ENCODE measurements at regions not wholly inside any gene's neighbourhood (a gene's known extent, or its start where the extent isn't known, plus 50 kb on each side); places are given as distances from the start of the nearest gene placed in this dataset.

DNA sequence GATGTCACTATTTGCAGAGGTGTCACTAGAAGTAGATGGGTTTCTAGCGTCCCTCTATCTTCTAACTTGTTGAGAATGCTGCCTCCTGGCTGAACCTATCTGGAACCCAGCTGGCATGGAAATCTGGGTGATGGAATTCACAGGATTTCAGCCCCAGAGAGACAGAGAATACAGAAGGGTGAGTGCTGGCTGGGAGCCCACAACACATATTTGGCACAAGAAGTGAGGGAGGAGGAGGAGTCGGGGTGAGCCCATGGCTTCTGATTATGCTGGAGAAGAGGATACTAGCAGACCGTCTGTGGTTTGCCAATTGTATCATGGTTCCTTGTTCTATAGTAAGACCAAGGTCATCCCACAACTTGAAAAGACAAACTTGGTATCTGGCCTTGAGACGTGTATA, 557.8 kb upstream of the SALL1 start:
- no peak for DNase-seq

DNA sequence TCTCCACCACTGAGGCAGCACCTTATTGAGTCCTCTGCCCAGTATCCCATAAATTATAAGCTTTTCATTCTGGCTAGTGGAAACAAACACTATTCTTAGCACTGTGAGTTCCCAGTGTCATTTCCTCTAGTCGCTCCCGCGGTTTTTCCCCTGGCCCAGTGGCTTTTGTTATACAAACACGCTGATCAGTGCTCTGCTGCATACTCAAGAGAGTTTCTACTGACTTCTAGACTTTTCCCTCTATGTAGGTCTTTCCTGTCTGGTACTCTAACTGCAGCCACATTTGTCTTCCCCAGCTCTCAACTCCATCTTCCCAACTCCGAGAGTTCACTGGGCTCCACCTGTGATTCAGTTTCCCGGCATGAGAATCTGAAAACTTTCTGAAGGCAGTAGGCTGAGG, 556.6 kb upstream of the SALL1 start:
- no peak for DNase-seq

DNA sequence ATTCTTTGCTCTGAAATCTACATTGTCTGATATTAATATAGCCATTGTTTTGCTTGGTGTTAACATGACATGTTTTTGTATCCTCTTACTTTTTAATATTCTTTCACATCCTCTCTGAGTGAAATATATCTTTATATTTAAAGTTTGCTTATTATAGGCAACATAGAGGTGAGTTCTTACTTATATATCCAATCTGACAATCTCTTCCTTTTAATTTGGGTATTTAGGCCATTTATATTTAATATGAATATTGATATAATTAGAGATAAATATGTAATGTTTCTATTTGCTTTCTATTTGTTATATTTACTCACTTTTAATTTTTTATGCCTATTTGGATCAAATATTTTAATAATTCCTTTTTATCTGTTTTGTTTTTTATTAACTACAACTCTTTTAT, 554.1 kb upstream of the SALL1 start:
- DNase-seq = no peak

DNA sequence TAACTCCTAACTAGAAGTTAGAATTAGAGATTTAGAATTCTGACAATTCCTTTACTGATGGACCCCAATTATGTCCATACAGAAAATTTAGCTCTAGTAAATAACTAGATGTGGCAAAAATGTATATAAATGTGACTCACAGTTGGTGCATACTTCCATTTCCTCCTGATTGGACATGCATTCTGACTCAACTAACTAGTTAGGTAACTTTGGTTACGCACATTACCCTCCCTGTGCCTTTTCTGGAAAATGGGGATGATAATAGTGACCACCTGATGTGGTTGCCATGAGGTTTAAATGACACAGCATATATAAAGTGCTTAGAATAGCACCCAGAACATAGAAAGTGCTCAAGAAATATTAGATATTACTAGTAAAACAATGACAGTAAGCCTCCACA, 550.0 kb upstream of the SALL1 start:
- no peak for DNase-seq

DNA sequence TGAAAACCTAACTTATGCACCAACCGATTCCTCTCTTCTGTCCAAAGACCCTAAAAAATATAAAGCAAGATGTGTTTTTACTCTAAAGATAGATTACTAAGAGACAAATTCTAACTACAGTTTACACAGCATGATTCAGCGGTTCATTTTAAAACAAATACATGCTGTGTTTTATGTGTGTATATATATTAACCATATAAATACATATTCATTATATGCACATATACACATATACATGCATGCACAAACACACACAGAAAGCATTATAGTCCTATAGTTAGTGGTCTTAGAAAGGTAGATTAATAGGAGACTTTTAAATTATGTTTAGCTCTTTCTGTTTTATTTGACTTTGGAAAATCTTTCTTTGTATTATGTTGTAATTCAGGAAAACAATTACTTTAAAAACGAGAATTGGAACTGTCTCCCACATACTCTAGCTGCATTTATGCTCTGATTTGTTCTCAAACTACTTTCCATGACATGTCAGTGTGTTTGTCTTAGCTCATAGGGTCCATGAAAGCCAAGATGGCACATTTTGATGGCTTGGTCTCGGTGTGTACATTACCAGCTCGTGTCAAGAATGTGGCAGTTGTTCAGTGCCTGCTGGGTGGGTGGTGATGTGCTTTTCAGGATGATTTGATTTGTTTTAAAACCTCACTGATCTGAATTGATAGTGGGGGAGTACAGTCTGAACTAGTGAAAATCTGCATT, 548.8 kb upstream of the SALL1 start:
- no peak for DNase-seq

DNA sequence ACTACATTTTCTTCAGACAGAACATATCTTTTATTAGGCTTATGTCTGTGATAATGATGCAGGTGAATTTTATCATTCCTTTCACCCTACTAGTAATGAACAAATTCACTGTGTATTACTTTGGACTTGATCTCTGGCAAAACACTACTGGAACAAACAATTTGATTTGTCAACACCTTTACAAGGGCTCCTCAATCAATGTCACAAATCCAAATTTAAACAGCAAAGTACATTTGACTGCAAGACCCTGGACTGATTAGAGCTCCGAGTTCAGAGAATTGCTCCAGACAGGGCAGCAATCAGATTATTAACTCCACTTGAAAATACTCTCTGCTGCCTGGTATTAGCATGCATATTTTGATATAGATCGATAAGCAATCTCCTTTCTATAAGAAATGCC, 547.6 kb upstream of the SALL1 start:
- DNase-seq = no peak

DNA sequence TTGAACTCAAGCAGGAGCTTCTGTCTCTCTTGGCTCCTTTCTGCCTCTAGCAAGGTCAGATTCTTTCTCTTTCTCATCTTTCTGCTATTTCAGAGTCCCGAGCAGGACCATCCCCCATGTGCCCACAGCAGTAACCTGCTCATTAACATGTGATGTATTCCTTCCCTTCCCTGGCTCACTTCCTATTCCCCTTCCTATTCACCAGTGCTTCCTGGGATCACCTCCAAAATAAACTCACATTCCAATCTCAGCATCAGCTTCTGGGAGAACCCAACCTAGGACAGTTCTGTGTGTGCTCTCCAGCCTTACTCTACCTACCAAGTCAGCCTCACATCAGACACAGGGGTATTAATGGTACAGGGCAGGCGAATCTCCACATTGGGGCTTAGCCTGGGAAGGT, 546.4 kb upstream of the SALL1 start:
- DNase-seq = no peak

DNA sequence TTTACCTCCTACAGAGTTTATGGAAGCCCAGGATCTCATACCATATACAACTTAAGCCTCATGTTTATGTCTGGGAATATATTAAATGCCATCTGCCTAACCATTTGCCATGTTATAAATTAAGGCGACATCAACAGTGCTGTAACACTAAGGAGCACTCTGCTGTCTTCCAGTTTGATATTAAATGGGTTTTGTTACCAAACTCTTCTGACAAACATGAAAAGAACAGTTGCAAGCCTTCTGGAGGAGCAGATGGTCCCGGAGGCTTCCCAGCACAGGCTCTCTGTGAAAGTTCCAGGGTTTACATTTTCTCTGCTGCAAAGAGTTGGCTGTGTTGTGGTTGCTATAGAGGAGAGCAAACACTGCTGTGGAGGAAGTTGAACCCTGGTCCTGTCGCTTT, 545.3 kb upstream of the SALL1 start:
- DNase-seq = no peak

DNA sequence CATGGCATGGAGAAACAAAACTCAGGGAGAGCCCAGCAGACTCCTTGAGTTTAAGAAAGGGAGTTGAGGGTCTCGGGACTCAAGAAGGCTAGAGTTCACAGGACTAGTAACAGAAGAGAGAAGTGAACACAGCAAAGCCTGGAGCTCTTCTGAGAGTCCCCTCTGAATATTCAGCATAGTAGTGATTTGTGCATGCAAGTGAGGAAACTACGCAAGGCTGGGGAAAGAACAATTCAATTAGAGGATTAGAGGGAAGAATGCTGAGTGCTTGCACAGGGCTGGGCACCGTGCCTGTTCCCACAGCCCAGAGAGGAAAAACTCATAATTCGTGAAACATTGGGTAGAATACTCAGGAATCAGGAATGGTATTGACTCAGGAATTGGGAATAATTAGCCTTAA, 540.0 kb upstream of the SALL1 start:
- no peak for DNase-seq

DNA sequence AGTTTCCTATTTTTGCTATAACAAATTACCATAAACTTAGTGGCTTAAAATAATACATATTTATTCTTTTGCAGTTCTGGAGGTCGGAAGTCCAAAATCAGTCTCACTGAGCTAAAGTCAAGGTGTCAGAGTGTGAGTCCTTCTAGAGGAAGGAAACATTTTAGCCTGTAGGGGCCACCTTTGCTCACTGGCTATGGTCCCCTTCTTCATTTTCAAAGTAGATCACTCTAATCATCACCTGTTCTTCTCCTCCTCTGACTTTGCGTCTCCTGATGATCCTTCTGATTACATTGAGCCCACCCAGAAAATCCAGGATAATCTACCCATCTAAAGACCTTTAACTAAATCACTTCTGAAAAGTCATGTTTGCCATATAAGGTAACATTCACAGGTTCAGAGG, 534.4 kb upstream of the SALL1 start:
- no peak for DNase-seq

DNA sequence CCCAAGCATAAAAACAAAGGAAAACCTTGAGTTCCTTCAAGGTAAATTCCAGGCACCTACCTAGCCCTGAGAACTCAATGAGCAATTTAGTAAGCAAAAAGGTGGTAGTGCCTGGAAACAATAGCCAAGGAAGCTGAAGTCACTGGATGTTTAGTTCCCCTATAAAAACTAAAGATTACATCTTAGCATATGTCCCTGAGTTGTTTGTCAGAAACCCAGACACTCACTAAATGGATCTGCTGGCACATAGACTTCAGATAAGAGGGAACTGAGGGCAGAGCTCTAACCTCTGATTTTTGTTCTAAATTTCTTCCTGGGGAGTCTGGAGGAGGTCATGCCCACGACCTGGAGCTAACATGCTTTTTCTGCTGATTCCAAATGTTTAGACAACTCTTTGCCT, 532.8 kb upstream of the SALL1 start:
- DNase-seq = no peak

DNA sequence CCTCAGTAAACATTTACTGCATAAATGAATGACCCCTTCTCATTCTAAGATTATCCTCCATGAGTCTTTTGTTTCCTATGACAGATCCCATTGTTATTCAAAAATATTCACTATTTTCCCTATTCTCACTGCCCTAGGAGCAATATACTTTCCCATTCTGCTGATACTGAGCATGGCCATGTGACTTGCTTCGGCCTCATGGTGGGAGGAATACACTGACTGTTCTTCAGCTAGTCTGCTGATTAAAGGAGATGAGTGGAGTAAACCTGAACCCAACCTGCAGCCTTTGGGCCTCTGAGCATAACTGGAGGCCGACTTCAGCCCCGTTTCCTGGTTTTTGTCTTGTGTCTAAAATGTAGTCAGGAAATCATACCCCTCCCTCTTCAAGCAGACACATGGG, 531.8 kb upstream of the SALL1 start:
- no peak for DNase-seq

DNA sequence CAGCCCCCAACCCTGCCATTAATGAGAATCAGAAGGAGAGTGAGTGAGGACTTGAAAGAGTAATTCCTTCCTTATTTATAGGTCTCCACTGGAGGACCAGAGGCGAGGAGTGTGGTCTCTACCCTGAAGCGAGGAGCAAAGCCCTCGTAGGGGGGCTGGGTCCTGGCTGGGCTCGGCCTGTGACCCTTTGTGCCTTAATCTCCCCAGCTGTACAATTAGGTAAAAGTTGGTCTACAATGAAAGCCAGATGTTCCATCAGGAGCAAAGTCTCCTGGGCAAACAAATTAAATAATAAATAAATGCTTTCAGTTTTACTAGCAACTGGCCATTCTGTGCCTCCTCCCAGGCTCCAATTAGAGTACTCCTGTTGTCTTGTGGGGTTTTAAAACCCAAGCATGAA, 523.5 kb upstream of the SALL1 start:
- DNase-seq = no peak

DNA sequence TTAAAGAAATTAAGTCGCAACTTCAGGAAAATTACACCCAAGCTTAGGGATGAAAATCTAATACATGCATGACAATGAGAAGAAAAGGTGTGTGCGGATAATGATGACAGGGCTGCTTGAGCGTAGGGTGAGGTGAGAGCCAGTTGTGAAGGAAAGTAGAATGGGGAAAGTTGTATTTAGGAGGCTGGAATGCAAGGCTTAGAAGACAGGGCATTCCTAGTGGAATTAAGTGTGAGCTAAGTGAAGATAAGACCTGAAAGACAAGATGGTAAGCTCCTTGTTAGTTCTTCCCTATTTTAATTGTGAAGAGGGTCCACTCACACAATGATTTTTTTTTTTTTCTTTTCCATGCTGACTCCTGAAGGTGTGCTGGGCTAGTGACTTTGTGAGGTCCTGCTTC, 519.5 kb upstream of the SALL1 start:
- DNase-seq = no peak

DNA sequence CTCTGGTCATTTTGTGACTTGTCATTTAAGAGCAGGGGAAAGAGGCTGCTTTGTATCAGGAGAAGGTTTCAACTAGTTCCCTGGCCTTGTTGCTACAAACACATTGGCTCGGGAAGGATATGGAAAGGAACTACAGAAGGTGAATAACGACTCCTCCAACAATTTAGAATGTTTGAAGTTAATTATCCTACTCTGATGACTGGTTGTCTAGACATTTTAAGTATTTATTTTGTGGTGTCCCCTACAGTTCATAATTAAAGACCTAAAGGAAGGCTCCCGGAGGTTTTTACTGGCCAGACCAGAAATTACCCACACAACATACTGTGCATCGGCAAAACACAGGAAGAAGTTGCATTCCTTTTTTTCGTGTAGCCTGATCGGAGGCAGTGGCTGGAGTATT, 515.8 kb upstream of the SALL1 start:
- no peak for DNase-seq

DNA sequence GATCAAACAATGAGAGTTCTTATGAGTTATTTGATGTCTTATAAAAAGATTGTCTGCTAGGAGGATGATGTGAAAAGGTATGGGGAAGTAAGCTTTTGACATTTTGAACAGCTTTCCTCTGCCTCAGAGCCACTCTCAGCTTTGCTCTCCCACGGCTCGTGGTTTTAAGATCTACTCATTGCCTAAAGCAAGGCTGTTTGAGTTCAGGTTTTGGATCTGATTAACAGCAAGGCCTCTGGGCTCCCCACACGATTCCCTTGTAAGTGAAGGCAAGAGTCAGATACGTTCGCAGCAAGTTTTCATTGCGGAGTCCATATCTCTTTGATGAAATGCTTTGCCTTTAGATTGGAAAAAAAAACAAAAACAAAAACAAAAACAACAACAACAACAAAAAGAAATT, 515.0 kb upstream of the SALL1 start:
- DNase-seq = no peak

DNA sequence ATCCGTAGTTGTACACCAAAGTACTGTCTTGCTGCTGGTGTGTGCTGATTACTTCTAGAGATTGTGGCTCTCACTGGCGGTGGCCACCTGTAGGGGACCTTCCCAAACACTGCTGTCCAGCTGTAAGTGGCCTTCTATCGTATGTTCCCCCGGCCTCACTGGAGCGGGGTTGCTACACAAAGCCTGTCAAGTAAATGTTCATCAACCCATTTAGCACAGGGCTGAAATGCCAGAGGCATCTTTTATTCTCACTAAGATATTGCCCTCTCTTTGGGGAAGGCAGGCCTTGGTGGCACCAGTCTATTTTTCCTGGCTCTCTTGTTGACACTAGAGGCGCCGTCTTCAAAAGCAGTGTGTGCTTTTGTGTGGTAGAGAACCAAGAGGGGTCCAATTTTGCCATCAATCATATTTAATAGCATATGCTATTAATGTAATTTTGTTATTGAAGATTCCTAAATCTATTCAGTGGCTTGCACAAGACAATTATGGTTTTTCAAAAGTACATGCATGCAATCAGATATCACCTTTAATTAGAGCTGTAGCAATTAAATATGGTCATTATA, 514.4 kb upstream of the SALL1 start:
- no peak for DNase-seq

DNA sequence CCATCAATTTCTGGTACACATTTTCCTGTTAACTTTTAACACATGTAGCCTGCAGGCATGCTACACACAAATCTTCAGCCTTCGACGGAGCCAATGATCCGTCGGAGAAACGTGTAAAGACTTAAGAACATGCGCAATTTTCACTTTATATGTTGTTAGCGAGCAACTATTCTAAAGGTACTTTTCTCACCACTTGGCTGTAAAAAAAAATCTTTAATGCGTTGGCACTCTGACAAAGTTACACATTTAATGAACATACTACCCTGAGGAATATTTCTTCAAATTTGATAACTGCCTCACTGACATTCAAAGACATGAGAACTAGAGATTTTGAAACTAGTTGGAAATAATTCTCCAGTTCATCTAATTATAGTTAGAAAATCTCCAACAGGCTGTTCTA, 507.5 kb upstream of the SALL1 start:
- DNase-seq = no peak

DNA sequence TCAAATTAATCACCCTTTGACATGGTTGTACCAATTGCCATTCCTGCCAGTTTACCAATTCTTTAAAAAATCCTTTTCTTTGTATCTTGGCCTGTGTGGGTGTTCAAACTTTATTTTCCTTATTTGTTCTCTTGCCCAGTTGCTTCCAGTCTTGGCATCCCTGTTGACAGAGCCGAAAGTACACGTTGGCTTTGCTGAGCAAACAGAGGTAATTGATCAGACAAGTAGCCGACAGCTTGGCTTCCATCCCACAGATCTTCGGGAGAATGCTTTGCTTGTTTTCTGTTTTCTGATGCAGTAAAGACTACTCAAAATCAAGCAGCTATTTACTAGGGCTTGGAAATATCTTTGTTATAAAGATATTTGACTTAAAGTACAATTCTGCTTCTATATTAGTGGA, 506.8 kb upstream of the SALL1 start:
- no peak for DNase-seq

DNA sequence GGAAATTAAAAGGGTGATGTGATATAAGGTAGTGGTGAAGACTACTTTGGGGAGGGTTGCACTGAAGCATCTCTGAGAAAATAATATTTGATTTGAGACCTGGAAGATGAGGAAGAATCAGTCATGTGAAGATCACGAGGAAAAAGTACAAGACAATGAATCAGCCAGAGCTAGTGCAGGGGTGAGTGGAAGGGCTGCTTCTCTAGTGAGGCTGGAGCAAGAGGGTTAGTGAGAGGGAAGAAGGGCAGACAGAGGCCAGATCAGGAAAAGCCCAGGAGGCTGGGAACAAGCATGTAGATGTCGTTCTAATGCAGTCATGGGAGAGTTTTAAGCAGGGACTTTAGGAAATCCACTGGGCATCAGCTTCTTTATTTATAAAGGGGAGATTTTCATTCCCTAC, 504.2 kb upstream of the SALL1 start:
- no peak for DNase-seq

DNA sequence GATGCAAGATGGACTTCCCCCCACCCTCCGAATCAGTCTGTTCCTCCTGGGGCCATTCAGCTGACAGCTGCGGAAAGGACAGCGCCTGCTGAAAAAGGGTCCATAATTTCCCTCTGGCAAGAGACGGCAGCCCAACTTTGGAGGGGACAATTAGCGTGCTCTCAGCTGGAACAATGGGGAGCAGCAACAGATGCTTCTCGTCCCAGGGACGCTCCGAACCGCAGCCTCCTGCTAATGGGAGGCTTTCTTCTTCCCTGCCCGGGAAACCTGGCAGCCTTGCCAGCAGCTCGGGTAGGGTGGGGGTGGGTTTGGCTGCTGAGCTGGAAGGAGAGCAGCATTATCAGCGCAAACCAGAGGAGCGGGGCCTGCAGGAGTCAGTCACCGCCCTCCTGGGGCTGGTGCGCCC, 500.0 kb upstream of the SALL1 start:
- no peak for DNase-seq

DNA sequence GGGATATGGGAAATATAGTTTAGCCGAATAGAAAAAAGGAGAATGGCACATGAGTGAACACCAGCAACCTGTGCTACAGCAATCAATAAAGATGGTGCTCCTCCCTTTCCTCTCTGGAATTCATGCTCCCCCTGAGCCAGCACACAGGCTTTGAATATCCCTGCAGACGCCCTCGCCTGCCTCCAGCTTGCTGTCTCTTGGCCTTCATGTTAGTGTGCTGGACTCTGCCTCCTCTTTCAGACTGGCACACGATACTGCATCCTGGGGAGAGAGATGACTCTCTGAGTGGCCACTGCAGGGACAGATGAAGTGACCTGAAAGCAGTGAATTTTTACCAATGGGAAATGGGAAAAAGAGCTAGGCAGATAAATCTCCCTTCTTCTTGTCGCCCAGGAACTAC, 498.6 kb upstream of the SALL1 start:
- no peak for DNase-seq

DNA sequence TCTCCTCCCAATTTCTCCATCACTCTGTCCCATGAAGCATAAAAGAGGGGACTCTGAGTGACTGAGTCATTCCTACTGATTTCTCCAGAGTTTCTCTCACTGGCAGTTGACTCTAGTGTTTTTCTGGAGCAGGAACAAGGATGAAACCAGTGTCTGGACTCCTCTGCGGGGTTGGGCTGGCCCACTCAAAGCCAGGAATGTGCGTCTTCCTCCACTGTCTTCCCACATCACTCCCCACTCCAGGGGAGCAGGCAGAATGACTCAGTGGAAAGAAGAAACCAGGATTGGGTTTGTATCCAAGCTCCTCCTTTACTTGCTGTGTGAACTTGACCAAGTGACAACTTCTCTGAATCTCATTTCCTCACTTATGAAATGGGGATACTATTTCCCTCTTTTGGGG, 497.5 kb upstream of the SALL1 start:
- DNase-seq = no peak

DNA sequence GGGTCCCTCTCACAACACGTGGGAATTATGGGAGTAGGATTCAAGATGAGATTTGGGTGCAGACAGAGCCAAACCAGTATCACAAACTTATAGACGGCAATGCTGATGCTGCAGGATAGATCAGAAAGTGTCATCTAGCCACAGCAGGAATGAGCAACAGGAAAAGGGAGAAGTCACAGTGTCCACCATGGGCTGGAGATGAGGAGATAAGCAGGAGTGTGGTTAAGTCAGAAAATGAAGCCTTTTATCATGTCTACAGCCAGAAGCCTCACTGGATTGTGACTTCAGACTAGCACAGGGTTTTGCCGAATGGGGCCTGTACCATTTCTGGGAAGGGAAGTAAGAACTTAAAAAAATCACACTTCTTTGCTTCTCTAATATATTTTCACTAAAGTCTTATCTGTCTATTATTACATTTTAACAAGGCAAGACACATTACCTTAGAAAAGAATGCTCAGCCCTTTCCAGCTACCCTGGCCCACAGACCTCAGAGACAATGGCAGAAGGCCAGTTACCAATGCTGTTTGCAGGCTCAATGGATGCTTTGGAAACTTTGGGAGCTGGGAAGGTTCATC, 490.2 kb upstream of the SALL1 start:
- DNase-seq = no peak

DNA sequence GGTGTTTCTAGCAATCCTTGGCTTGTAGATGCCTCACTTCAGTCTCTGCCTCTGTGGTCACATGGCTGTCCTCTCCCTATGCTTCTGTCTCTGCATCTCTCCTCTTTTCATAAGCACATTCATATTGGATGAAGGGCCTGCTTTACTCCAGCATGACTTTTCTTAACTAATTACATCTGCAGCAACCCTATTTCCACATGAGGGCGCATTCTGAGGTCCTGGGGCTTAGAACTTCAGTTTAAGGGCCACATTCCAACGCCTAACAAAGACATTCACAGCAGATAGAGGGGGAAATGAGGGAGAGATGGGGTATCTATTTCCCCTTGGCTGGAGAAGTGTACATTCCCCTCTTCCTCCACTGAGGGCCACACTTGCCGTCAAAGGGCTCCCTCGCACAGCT, 489.1 kb upstream of the SALL1 start:
- no peak for DNase-seq

Data from SHP77 treated with DMSO at 0.1 percent for 48 hours (cell line).